ENCODE measurements at regions not wholly inside any gene's neighbourhood (a gene's known extent, or its start where the extent isn't known, plus 50 kb on each side); places are given as distances from the start of the nearest gene placed in this dataset.

DNA sequence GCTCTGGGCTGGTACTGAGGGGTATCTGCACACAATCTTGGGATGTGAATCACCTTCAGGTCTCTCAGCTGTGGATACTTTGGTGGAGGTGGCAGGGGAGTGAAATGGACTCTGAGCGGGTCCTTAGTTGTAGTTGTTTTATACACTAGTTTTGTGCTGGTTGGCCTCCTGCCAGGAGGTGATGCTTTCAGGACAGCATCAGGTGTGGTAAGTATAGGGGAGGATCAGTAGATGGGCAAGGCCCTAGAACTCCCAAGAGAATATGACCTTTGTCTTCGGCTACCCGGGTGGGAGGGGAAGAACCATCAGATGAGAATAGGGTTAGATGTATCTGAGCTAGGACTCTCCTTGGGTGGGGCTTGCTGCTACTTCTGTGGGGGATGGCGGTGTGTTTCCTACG, 2284.3 kb upstream of the PCDH20 start:
- TF ChIP-seq CTCF (conservative IDR thresholded peaks at IDR 0.05), result no peak
- H3K27ac ChIP-seq, result no peak overlapping the region

DNA sequence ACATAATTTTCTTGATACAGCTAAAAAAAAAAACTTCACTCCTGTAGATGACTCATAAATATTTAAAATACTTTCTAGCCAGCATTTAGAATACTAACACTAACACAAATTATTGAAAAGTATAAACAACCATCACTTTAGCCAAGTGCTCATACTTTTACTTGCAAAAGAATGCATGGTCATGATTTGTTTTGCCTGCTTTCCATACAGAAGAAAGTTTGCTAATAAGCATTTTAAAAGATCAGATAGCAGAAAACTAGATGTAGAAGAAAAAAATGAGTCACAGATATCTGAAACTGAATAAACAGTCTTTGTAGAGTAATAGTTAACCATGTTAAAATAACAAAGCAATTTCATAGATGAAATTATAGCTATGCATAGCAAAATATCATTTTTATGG, 2280.4 kb upstream of the PCDH20 start:
- H3K27ac ChIP-seq, result no peak overlapping the region
- no peak for TF ChIP-seq CTCF (conservative IDR thresholded peaks at IDR 0.05)

DNA sequence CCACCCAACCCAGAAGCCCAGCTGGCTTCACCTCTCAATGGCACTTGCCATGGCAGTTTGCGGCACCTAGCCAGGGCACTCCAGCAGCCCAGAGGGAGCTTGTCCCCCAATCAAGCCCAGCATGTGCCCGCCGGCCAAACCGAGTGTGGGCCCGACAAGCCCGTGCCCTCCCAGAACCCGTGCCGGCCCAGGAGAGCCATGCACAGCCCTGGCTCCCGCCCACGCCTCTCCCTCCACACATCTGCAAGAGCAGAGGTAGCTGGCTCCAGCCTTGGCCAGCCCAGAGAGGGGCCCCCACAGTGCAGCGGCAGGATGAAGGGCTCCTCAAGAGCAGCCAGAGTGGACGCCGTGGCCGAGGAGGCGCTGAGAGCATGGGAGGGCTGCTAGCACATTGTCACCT, 2278.0 kb upstream of the PCDH20 start:
- TF ChIP-seq CTCF (conservative IDR thresholded peaks at IDR 0.05), result no peak

DNA sequence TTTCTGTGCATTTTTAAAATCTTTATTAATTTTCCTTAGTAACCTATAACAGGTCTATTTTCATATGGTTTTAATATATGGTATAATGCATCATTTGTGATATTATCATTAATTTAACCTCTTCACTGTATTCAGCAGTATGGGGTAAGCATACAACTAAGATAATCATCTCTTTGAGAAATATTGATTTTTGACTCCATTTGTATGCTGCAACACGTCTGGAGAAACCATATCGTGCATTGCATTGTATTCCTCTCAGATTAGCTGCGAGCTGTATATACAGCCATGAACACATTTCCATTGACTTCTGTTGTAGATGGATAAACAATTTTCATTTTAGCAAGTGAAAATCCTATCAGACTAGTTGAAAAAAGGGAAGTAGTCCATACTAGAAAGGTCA, 2275.8 kb upstream of the PCDH20 start:
- H3K27ac ChIP-seq, result no peak overlapping the region
- TF ChIP-seq CTCF (conservative IDR thresholded peaks at IDR 0.05), result no peak

More for the DNA sequence above, 2278.0 kb upstream of the PCDH20 start:
- H3K27ac ChIP-seq, result no peak overlapping the region

- TF ChIP-seq CTCF (conservative IDR thresholded peaks at IDR 0.05), result no peak
- H3K27ac ChIP-seq, result no peak overlapping the region
Observed at GRCh38 chr13:63690672-63691071, 2275.0 kb upstream of the PCDH20 start.

DNA sequence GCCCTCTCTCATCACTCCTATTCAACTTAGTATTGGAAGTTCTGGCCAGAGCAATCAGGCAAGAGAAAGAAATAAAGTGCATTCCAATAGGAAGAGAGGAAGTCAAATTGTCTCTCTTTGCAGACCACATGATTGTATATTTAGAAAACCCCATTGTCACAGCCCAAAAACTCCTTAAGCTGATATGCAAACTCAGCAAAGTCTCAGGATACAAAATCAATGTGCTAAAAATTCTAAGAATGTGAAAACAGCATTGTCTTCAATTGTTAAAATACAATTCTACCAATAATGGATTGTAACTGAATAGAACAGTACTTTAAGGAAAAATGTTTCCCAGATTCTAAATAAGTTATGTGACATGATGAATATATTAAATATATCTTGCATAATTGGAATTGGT, 2269.2 kb upstream of the PCDH20 start:
- no peak for TF ChIP-seq CTCF (conservative IDR thresholded peaks at IDR 0.05)
- no peak overlapping the region for H3K27ac ChIP-seq

DNA sequence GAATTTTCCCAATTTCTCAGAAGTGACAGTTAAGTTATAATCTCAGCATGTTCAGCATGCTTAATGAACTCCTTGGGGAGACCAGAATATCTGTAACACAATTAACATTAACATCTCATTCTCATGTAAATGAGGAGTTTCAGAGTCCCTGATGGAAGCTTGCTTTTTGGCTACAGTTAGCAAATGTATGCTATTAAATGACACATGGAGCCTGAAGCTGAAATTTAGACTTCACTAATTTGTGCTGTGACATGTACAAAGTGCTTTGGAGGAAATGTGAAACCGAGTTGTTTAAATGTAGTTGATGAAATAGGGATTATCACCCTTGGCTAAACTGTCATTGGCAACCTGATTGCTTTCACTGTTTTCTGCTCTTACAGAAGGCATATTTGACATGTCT, 2265.1 kb upstream of the PCDH20 start:
- no peak overlapping the region for H3K27ac ChIP-seq
- TF ChIP-seq CTCF (conservative IDR thresholded peaks at IDR 0.05), result no peak

DNA sequence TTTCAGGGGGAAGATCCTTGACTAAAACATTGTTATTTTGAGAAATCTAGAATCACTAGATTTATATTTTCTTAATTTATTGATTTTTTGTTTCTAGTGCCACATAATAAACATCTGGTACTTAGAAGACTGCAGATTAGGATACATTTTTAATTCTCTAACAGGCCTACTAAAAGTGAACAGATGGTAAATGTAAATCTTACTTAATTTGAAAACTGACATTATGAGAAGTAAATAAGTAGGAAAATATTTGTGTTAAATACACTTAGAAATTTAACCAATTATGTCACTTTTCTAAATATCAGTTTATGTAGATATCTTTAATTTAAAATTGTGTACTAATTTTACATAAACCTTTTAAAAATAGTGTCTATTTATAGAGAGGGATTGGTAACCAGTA, 2255.6 kb upstream of the PCDH20 start:
- no peak overlapping the region for H3K27ac ChIP-seq
- TF ChIP-seq CTCF (conservative IDR thresholded peaks at IDR 0.05), result no peak
